ENCODE measurements at regions not wholly inside any gene's neighbourhood (a gene's known extent, or its start where the extent isn't known, plus 50 kb on each side); places are given as distances from the start of the nearest gene placed in this dataset.

- TF ChIP-seq, protein P1, sequence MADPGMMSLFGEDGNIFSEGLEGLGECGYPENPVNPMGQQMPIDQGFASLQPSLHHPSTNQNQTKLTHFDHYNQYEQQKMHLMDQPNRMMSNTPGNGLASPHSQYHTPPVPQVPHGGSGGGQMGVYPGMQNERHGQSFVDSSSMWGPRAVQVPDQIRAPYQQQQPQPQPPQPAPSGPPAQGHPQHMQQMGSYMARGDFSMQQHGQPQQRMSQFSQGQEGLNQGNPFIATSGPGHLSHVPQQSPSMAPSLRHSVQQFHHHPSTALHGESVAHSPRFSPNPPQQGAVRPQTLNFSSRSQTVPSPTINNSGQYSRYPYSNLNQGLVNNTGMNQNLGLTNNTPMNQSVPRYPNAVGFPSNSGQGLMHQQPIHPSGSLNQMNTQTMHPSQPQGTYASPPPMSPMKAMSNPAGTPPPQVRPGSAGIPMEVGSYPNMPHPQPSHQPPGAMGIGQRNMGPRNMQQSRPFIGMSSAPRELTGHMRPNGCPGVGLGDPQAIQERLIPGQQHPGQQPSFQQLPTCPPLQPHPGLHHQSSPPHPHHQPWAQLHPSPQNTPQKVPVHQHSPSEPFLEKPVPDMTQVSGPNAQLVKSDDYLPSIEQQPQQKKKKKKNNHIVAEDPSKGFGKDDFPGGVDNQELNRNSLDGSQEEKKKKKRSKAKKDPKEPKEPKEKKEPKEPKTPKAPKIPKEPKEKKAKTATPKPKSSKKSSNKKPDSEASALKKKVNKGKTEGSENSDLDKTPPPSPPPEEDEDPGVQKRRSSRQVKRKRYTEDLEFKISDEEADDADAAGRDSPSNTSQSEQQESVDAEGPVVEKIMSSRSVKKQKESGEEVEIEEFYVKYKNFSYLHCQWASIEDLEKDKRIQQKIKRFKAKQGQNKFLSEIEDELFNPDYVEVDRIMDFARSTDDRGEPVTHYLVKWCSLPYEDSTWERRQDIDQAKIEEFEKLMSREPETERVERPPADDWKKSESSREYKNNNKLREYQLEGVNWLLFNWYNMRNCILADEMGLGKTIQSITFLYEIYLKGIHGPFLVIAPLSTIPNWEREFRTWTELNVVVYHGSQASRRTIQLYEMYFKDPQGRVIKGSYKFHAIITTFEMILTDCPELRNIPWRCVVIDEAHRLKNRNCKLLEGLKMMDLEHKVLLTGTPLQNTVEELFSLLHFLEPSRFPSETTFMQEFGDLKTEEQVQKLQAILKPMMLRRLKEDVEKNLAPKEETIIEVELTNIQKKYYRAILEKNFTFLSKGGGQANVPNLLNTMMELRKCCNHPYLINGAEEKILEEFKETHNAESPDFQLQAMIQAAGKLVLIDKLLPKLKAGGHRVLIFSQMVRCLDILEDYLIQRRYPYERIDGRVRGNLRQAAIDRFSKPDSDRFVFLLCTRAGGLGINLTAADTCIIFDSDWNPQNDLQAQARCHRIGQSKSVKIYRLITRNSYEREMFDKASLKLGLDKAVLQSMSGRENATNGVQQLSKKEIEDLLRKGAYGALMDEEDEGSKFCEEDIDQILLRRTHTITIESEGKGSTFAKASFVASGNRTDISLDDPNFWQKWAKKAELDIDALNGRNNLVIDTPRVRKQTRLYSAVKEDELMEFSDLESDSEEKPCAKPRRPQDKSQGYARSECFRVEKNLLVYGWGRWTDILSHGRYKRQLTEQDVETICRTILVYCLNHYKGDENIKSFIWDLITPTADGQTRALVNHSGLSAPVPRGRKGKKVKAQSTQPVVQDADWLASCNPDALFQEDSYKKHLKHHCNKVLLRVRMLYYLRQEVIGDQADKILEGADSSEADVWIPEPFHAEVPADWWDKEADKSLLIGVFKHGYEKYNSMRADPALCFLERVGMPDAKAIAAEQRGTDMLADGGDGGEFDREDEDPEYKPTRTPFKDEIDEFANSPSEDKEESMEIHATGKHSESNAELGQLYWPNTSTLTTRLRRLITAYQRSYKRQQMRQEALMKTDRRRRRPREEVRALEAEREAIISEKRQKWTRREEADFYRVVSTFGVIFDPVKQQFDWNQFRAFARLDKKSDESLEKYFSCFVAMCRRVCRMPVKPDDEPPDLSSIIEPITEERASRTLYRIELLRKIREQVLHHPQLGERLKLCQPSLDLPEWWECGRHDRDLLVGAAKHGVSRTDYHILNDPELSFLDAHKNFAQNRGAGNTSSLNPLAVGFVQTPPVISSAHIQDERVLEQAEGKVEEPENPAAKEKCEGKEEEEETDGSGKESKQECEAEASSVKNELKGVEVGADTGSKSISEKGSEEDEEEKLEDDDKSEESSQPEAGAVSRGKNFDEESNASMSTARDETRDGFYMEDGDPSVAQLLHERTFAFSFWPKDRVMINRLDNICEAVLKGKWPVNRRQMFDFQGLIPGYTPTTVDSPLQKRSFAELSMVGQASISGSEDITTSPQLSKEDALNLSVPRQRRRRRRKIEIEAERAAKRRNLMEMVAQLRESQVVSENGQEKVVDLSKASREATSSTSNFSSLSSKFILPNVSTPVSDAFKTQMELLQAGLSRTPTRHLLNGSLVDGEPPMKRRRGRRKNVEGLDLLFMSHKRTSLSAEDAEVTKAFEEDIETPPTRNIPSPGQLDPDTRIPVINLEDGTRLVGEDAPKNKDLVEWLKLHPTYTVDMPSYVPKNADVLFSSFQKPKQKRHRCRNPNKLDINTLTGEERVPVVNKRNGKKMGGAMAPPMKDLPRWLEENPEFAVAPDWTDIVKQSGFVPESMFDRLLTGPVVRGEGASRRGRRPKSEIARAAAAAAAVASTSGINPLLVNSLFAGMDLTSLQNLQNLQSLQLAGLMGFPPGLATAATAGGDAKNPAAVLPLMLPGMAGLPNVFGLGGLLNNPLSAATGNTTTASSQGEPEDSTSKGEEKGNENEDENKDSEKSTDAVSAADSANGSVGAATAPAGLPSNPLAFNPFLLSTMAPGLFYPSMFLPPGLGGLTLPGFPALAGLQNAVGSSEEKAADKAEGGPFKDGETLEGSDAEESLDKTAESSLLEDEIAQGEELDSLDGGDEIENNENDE (IDR thresholded peaks at IDR 0.05; ENCODE audit: insufficient replicate concordance, low read length), result no peak
- TF ChIP-seq, protein P2, sequence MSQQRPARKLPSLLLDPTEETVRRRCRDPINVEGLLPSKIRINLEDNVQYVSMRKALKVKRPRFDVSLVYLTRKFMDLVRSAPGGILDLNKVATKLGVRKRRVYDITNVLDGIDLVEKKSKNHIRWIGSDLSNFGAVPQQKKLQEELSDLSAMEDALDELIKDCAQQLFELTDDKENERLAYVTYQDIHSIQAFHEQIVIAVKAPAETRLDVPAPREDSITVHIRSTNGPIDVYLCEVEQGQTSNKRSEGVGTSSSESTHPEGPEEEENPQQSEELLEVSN (IDR thresholded peaks at IDR 0.05), result no peak
- TF ChIP-seq GTF2F1 (IDR thresholded peaks at IDR 0.05; ENCODE audit: borderline replicate concordance, low read depth, low read length), result no peak
- TF ChIP-seq NRF1 (IDR thresholded peaks at IDR 0.05; ENCODE audit: low read depth, low read length), result no peak
- TF ChIP-seq RNF2 (IDR thresholded peaks at IDR 0.05; ENCODE audit: borderline replicate concordance, low read depth, low read length, missing control alignments, poor library complexity, severe bottlenecking), result no peak
- TF ChIP-seq ZNF274 (IDR thresholded peaks at IDR 0.05; ENCODE audit: borderline replicate concordance, extremely low read depth, low read length), result no peak
These were observed 313.0 kb upstream of the PDGFD start (continued) for GRCh38 chr11:104476898-104477297.

Data from H1 (cell line).